Subcutaneous abdominal adipose tissue (tissue), 5 donors: ENCODE measurements at regions not wholly inside any gene's neighbourhood (a gene's known extent, or its start where the extent isn't known, plus 50 kb on each side); places are given as distances from the start of the nearest gene placed in this dataset.

Experiments used
- H3K27ac ChIP-seq: one replicate; pipeline ENCODE4 v1.7.0; 2013; ENCODE audit warnings: low read depth, mild to moderate bottlenecking, inconsistent platforms, low read length, moderate library complexity
- H3K27me3 ChIP-seq, 5 donors: one replicate each; pipeline ENCODE4 v1.7.0; 2013; ENCODE audit warnings: low read length in 5 of 5, inconsistent platforms in 1 of 5; ENCODE audit not compliant: control insufficient read depth in 5 of 5, insufficient read depth in 4 of 5
- H3K36me3 ChIP-seq, 5 donors: one replicate each; pipeline ENCODE4 v1.7.0; 2013; ENCODE audit warnings: low read length in 5 of 5; ENCODE audit not compliant: control insufficient read depth in 5 of 5, insufficient read depth in 5 of 5
- H3K4me1 ChIP-seq, 5 donors: one replicate each; pipeline ENCODE4 v1.7.0; 2013; ENCODE audit warnings: low read length in 5 of 5, mild to moderate bottlenecking in 3 of 5, moderate library complexity in 1 of 5; ENCODE audit not compliant: control insufficient read depth in 5 of 5, insufficient read depth in 5 of 5
- H3K4me3 ChIP-seq, 5 donors: one replicate each; pipeline ENCODE4 v1.7.0; 2013; ENCODE audit warnings: low read length in 5 of 5, low read depth in 1 of 5
- H3K9ac ChIP-seq, 5 donors: one replicate each; pipeline ENCODE4 v1.7.0; 2013; ENCODE audit warnings: low read length in 5 of 5, mild to moderate bottlenecking in 4 of 5, moderate library complexity in 3 of 5
- H3K9me3 ChIP-seq, 5 donors: one replicate each; pipeline ENCODE4 v1.7.0; 2013; ENCODE audit warnings: low read length in 5 of 5; ENCODE audit not compliant: control insufficient read depth in 5 of 5
- donor health status: healthy.
- donor health status: healthy.
- donor health status: healthy.
- donor health status: healthy.
- donor health status: healthy.

GRCh38 chr16:72664056-72664508, 383.8 kb downstream of the ZFHX3 start:
- Histone ChIP-seq H3K4me1 (peaks cover 1 to 19% (median 18%) of the 10 kb centered on the region in 5 donors), H3K36me3 (no peaks in the 10 kb centered on the region), H3K27me3 (no peaks in the 10 kb centered on the region), H3K9me3 (no peaks in the 10 kb centered on the region), H3K9ac (peak overlapping the region; percentile 22 to 86 (median 83)), H3K4me3 (peak overlapping the region; percentile 82 to 96 (median 89)), H3K27ac (no peak overlapping the region)

GRCh38 chr16:72658888-72659717, 388.8 kb downstream of the ZFHX3 start:
- Histone ChIP-seq H3K4me3 (no peak overlapping the region), H3K9me3 (peaks cover 0 to 3% (median 0%) of the 10 kb centered on the region in 5 donors), H3K27ac (no peak overlapping the region), H3K4me1 (peaks cover 1 to 6% (median 5%) of the 10 kb centered on the region in 5 donors), H3K9ac (no peak overlapping the region), H3K27me3 (peaks cover 0 to 3% (median 0%) of the 10 kb centered on the region in 5 donors), H3K36me3 (no peaks in the 10 kb centered on the region)

- Histone ChIP-seq H3K4me3 (no peak overlapping the region), H3K27me3 (peaks cover 0 to 3% (median 0%) of the 10 kb centered on the region in 5 donors), H3K9me3 (peaks cover 0 to 3% (median 0%) of the 10 kb centered on the region in 5 donors), H3K4me1 (no peaks in the 10 kb centered on the region), H3K9ac (no peak overlapping the region), H3K36me3 (no peaks in the 10 kb centered on the region), H3K27ac (no peak overlapping the region)
Observed at GRCh38 chr16:72657791-72658190, 390.1 kb downstream of the ZFHX3 start.

DNA sequence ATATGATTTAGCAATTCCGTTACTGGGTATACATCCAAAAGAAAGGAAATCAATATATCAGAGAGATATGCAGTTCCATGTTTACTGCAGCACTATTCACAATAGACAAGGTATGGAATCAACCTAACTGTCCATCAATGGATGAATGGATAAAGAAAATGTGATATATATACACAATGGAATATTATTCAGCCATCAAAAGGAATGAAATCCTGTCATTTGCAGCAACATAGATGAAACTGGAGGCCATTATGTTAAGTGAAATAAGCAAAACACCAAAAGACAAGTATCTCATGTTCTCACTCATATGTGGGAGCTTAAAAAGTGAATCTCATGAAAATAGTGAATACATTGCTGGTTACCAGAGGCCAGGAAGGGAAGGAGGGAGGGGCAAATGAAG, 390.8 kb downstream of the ZFHX3 start:
- Histone ChIP-seq H3K36me3 (no peaks in the 10 kb centered on the region), H3K27me3 (peaks cover 0 to 3% (median 0%) of the 10 kb centered on the region in 5 donors), H3K4me1 (no peaks in the 10 kb centered on the region), H3K9me3 (peaks cover 0 to 3% (median 0%) of the 10 kb centered on the region in 5 donors), H3K27ac (no peak overlapping the region), H3K9ac (no peak overlapping the region), H3K4me3 (no peak overlapping the region)

- H3K27ac ChIP-seq: no peak overlapping the region
- no peaks in the 10 kb centered on the region for H3K4me1 ChIP-seq
- H3K9me3 ChIP-seq: peaks cover 0 to 3% (median 0%) of the 10 kb centered on the region in 5 donors
- no peaks in the 10 kb centered on the region for H3K36me3 ChIP-seq
- H3K4me3 ChIP-seq: no peak overlapping the region
- H3K27me3 ChIP-seq: peaks cover 0 to 3% (median 0%) of the 10 kb centered on the region in 5 donors
- no peak overlapping the region for H3K9ac ChIP-seq
Observed at GRCh38 chr16:72654535-72654934, 393.4 kb downstream of the ZFHX3 start.

- Histone ChIP-seq H3K9me3 (no peaks in the 10 kb centered on the region), H3K4me1 (no peaks in the 10 kb centered on the region), H3K27me3 (no peaks in the 10 kb centered on the region), H3K9ac (no peak overlapping the region), H3K27ac (no peak overlapping the region), H3K4me3 (no peak overlapping the region), H3K36me3 (no peaks in the 10 kb centered on the region)
Observed at GRCh38 chr16:72649254-72649944, 398.5 kb downstream of the ZFHX3 start.

GRCh38 chr16:72646615-72647014, 401.3 kb downstream of the ZFHX3 start:
- Histone ChIP-seq H3K4me1 (no peaks in the 10 kb centered on the region), H3K9ac (no peak overlapping the region), H3K9me3 (peaks cover 2 to 13% (median 11%) of the 10 kb centered on the region in 5 donors), H3K4me3 (no peak overlapping the region), H3K36me3 (no peaks in the 10 kb centered on the region), H3K27ac (no peak overlapping the region), H3K27me3 (no peaks in the 10 kb centered on the region)

- Histone ChIP-seq H3K9ac (no peak overlapping the region), H3K36me3 (no peaks in the 10 kb centered on the region), H3K27me3 (no peaks in the 10 kb centered on the region), H3K4me1 (no peaks in the 10 kb centered on the region), H3K9me3 (peaks cover 2 to 19% (median 13%) of the 10 kb centered on the region in 5 donors), H3K27ac (no peak overlapping the region), H3K4me3 (no peak overlapping the region)
Observed at GRCh38 chr16:72645538-72645937, 402.4 kb downstream of the ZFHX3 start.

DNA sequence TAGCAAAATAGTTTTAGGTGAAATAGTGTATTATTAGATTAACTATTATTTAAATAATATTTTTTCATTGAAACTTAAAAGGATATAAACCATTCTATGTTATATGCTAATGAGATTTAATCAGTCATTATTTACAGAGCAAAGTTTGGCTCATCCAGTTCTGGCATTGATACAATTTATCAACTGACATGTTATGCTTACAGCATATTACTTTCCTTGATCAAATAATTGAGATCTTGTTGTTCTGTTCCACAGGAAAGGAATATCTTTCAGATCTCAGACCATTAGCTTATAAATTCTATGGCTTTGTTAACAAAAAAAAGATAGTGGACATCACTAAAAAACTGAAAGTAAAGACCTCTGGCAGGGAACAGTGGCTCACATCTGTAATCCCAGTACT, 403.0 kb downstream of the ZFHX3 start:
- no peaks in the 10 kb centered on the region for H3K27me3 ChIP-seq
- H3K9me3 ChIP-seq: peaks cover 2 to 23% (median 16%) of the 10 kb centered on the region in 5 donors
- no peaks in the 10 kb centered on the region for H3K4me1 ChIP-seq
- H3K36me3 ChIP-seq: no peaks in the 10 kb centered on the region
- no peak overlapping the region for H3K4me3 ChIP-seq
- no peak overlapping the region for H3K27ac ChIP-seq
- no peak overlapping the region for H3K9ac ChIP-seq

DNA sequence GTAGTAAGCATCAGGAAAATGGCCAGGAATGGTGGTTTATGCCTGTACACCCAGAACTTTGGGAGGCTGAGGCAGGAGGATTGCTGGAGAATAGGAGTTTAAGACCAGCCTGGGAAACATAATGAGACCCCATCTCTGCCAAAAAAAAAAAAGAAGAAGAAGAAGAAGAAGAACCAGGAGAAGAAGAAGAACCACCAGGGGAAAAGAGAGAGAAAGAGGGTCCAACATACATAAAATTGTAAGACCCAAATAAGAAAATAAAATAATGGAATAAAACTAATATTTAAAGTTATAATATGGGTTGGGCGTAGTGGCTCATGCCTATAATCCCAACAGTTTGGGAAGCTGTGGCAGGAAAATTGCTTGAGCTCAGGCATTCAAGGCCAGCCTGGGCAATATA, 408.4 kb downstream of the ZFHX3 start:
- Histone ChIP-seq H3K9ac (no peak overlapping the region), H3K4me1 (no peaks in the 10 kb centered on the region), H3K27ac (no peak overlapping the region), H3K4me3 (no peak overlapping the region), H3K36me3 (no peaks in the 10 kb centered on the region), H3K9me3 (peaks cover 2 to 42% (median 32%) of the 10 kb centered on the region in 5 donors), H3K27me3 (no peaks in the 10 kb centered on the region)
